ENCODE measurements at regions not wholly inside any gene's neighbourhood (a gene's known extent, or its start where the extent isn't known, plus 50 kb on each side); places are given as distances from the start of the nearest gene placed in this dataset.

DNA sequence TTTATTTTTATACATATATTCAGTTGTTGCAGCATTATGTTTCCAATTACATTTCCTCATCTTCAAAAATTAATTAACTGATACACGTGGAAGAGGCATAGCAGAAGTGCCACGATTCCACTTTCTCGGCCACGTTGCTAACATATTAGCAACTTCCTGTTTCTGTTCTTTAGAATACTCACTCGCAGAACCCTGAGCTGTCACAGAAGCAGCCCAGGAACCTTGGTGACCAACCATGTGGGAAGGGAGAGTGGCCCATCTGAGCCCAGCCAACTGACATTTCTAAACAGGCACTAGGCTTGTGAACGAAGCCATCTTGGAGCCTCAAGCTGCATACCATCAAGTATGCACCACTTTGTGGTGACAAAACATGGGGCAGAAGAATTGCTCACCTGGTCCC is 350.1 kb downstream of the CBLN2 start:
- POLR2A ChIA-PET = no interaction called here
- H3K4me2 ChIP-seq = no peak overlapping the region
- H3K4me1 ChIP-seq = no peaks in the 10 kb centered on the region
- whole genome bisulfite sequencing (ENCODE audit: missing lambda C conversion rate) = 5% methylated on average over 6 of the region's 6 CpGs
- CTCF ChIA-PET = no interaction called here
- no peak for ATAC-seq
- H3K27ac ChIP-seq = no peak overlapping the region
- DNase-seq (ENCODE audit: low read depth in 1 of 2, low spot score in 1 of 2) = no peak
- no peaks in the 10 kb centered on the region for H3K9me3 ChIP-seq
- H3K4me3 ChIP-seq = no peak overlapping the region
- TF ChIP-seq KDM1A (IDR thresholded peaks at IDR 0.05; ENCODE audit: low read depth) (no peak), EP300 (IDR thresholded peaks at IDR 0.05) (no peak), ZC3H11A (IDR thresholded peaks at IDR 0.05) (no peak), CBX2 (IDR thresholded peaks at IDR 0.05; ENCODE audit: borderline replicate concordance, low read depth) (no peak), MYC (IDR thresholded peaks at IDR 0.05; ENCODE audit: borderline replicate concordance, low read length) (no peak), CBX8 (IDR thresholded peaks at IDR 0.05) (no peak), MAZ (IDR thresholded peaks at IDR 0.05; ENCODE audit: borderline replicate concordance, low read depth, low read length) (no peak), RAD21 (conservative IDR thresholded peaks at IDR 0.05 in 1 of 2, IDR thresholded peaks at IDR 0.05 in 1 of 2) (no peak), NPAS2 (CRISPR knock-in tag; IDR thresholded peaks at IDR 0.05; ENCODE audit: borderline replicate concordance) (no peak), POLR2A (IDR thresholded peaks at IDR 0.05; ENCODE audit: low read length) (no peak), ESRRA (IDR thresholded peaks at IDR 0.05; ENCODE audit: borderline replicate concordance, low read length) (no peak), CHD2 (IDR thresholded peaks at IDR 0.05; ENCODE audit: low read length, partially characterized antibody) (no peak), HOXA7 (CRISPR knock-in tag; IDR thresholded peaks at IDR 0.05) (no peak), HEYL (CRISPR knock-in tag; IDR thresholded peaks at IDR 0.05) (no peak), BHLHE40 (IDR thresholded peaks at IDR 0.05; ENCODE audit: low read depth, low read length) (no peak), FOXS1 (CRISPR knock-in tag; IDR thresholded peaks at IDR 0.05) (no peak), TP53 (CRISPR knock-in tag; IDR thresholded peaks at IDR 0.05) (no peak)
- no peak for FAIRE-seq

DNA sequence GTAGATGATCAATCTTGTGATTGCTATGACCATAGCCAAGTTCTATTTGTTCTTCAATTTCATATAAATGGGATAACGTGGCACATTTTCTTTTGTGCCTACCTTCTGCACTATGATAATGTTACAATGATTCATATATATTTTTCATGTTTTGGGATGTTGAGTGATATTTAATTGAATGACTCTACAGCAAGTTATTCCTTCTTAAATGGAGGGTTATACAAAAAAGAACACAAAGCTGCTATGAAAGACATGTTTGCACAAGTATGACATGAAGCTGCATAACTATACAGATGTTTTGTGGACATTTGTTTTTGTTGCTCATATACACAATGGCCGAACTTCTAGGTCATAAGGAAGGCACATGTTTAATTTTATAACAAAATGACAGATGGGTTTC is 356.2 kb downstream of the CBLN2 start:
- Histone ChIP-seq H3K4me3 (no peak overlapping the region), H3K4me2 (no peak overlapping the region), H3K9me3 (no peaks in the 10 kb centered on the region), H3K27ac (no peak overlapping the region), H3K4me1 (no peaks in the 10 kb centered on the region)
- WGBS (ENCODE audit: missing lambda C conversion rate) = 9% methylated on average over 2 of the region's 2 CpGs
- no peak for DNase-seq (ENCODE audit: low read depth in 1 of 2, low spot score in 1 of 2)
- ChIA-PET CTCF (no interaction called here), POLR2A (interaction anchor here (0.6 kb wide), 1 partner anchor 1467 kb away, joined by 6 read pairs; no protein-coding TSS in a partner anchor)
- no peak for TF ChIP-seq FOXS1 (CRISPR knock-in tag; IDR thresholded peaks at IDR 0.05)
- TF ChIP-seq MAZ (IDR thresholded peaks at IDR 0.05; ENCODE audit: borderline replicate concordance, low read depth, low read length) = no peak
- TF ChIP-seq PHF8 (IDR thresholded peaks at IDR 0.05; ENCODE audit: borderline replicate concordance, low read depth) = no peak
- TF ChIP-seq, protein P1, sequence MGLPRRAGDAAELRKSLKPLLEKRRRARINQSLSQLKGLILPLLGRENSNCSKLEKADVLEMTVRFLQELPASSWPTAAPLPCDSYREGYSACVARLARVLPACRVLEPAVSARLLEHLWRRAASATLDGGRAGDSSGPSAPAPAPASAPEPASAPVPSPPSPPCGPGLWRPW (IDR thresholded peaks at IDR 0.05) = no peak
- TF ChIP-seq RAD21 (conservative IDR thresholded peaks at IDR 0.05 in 1 of 2, IDR thresholded peaks at IDR 0.05 in 1 of 2) = no peak
- no peak for TF ChIP-seq POLR2AphosphoS2 (conservative IDR thresholded peaks at IDR 0.05; ENCODE audit: low read length)
- no peak for TF ChIP-seq CBX2 (IDR thresholded peaks at IDR 0.05; ENCODE audit: borderline replicate concordance, low read depth)
- TF ChIP-seq ZNF302 (CRISPR knock-in tag; IDR thresholded peaks at IDR 0.05) = no peak
- TF ChIP-seq ZFP36 (IDR thresholded peaks at IDR 0.05; ENCODE audit: borderline replicate concordance, partially characterized antibody) = no peak
- TF ChIP-seq RFX5 (IDR thresholded peaks at IDR 0.05) = no peak
- TF ChIP-seq GATA3 (IDR thresholded peaks at IDR 0.05; ENCODE audit: borderline replicate concordance) = no peak
- TF ChIP-seq JUNB (IDR thresholded peaks at IDR 0.05) = no peak
- TF ChIP-seq RARB (CRISPR knock-in tag; IDR thresholded peaks at IDR 0.05) = no peak
- no peak for TF ChIP-seq HOXB5 (CRISPR knock-in tag; IDR thresholded peaks at IDR 0.05)
- TF ChIP-seq, protein P2, sequence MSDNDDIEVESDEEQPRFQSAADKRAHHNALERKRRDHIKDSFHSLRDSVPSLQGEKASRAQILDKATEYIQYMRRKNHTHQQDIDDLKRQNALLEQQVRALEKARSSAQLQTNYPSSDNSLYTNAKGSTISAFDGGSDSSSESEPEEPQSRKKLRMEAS (IDR thresholded peaks at IDR 0.05) = no peak
- no peak for TF ChIP-seq TFCP2L1 (CRISPR knock-in tag; IDR thresholded peaks at IDR 0.05)
- TF ChIP-seq FOSB (CRISPR knock-in tag; IDR thresholded peaks at IDR 0.05) = no peak
- TF ChIP-seq ESRRA (IDR thresholded peaks at IDR 0.05; ENCODE audit: borderline replicate concordance, low read length) = no peak
- no peak for ATAC-seq
- no peak for FAIRE-seq
